ENCODE measurements at regions not wholly inside any gene's neighbourhood (a gene's known extent, or its start where the extent isn't known, plus 50 kb on each side); places are given as distances from the start of the nearest gene placed in this dataset.

- Histone ChIP-seq H3K36me3 (no peaks in the 10 kb centered on the region), H3K4me1 (peaks cover 0 to 10% (median 5%) of the 10 kb centered on the region in 12 donors), H3K4me3 (no peak overlapping the region), H3K9me3 (no peaks in the 10 kb centered on the region), H3K27ac (no peak overlapping the region), H3K27me3 (peaks cover 0 to 4% (median 0%) of the 10 kb centered on the region in 9 donors)
- no peak for DNase-seq
- 35 to 45% (median 39%) methylated on average over 3 to 6 of the region's 6 CpGs for WGBS, 4 donors
- ATAC-seq, result no peak
- TF ChIP-seq POLR2A (IDR thresholded peaks at IDR 0.05), result no peak
- TF ChIP-seq CTCF (IDR thresholded peaks at IDR 0.05), result no peak
- intact Hi-C loops (cut with DNase I), result loop anchor here in 1 of 10 donors (10.0 kb wide), 1 partner anchor 54 kb away; the partner anchor contains the start of gene DGKG
Observed at GRCh38 chr3:186418671-186419145, 56.7 kb upstream of the DGKG start.

DNA sequence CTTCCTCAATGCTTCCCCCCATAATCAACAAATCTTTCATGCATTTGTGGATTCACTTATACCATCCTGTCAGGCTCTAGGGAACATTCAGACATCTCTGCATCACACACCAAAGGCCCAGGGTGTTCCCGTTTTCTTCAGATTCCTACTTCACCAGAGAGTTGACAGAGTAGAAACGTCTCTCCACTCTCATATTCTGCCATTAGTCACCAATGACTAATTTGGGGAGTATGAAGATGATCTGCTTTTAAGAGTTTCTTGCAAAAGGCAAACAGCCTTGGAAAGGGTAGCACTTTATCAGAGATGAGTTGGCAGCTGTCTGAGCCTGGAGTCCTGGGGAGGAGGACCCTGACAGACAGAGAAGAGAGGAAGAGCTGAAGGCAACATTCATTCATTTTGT lies 55.8 kb upstream of the DGKG start:
- TF ChIP-seq CTCF (IDR thresholded peaks at IDR 0.05) (no peak), POLR2A (IDR thresholded peaks at IDR 0.05) (no peak)
- Histone ChIP-seq H3K4me1 (peaks cover 0 to 19% (median 10%) of the 10 kb centered on the region in 12 donors), H3K4me3 (no peak overlapping the region), H3K27ac (no peak overlapping the region), H3K36me3 (no peaks in the 10 kb centered on the region), H3K27me3 (peaks cover 0 to 4% (median 0%) of the 10 kb centered on the region in 9 donors), H3K9me3 (no peaks in the 10 kb centered on the region)
- WGBS, 4 donors, result 49 to 66% (median 62%) methylated on average over 2 of the region's 2 CpGs
- DNase-seq (no peak), ATAC-seq (no peak)
- intact Hi-C loops (cut with DNase I), result loop anchor here in 1 of 10 donors (10.0 kb wide), 1 partner anchor 53 kb away; the partner anchor contains the start of gene DGKG

DNA sequence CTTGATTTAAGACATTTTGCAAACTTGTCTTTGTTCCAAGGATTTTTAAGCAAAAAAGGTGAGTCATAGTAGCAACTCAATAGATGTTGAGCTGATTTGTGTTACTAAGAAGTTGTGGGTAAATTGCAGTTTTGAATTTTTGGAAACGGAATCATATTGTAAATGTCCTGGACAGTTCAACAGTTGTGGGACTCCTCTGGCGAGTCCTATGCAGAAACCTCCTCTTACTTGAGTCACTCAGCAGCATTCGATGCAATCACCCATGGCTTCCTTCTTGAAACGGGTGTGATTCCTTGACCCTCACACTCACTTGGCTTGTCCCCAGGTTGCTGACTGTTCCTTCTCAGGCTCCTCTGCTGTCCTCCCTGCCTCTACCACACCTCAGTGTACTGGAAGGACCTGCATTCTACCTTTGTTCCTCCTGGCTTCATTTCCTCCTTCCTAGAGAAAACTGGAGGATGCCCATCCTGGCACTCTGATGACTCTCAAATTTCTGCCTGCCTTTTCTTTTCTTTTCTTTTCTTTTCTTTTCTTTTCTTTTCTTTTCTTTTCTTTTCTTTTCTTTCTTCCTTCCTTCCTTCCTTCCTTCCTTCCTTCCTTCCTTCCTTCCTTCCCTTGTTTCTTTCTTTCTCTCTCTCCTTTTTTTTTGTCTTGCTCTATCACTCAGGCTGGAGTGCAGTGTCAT lies 52.8 kb upstream of the DGKG start:
- WGBS, 4 donors, result 58 to 72% (median 61%) methylated on average over 4 of the region's 4 CpGs
- H3K9me3 ChIP-seq, result no peaks in the 10 kb centered on the region
- H3K4me1 ChIP-seq, result peaks cover 0 to 19% (median 10%) of the 10 kb centered on the region in 12 donors
- no peaks in the 10 kb centered on the region for H3K27me3 ChIP-seq
- TF ChIP-seq CTCF (IDR thresholded peaks at IDR 0.05), result no peak
- ATAC-seq (no peak), DNase-seq (no peak)
- no peak overlapping the region for H3K4me3 ChIP-seq
- intact Hi-C loops (cut with DNase I), result loop anchor here in 1 of 10 donors (10.0 kb wide), 1 partner anchor 50 kb away; the partner anchor contains the start of gene DGKG
- no peaks in the 10 kb centered on the region for H3K36me3 ChIP-seq
- H3K27ac ChIP-seq, result peak overlapping the region in 5 of 12 donors; percentile 66 to 83 (median 81)

DNA sequence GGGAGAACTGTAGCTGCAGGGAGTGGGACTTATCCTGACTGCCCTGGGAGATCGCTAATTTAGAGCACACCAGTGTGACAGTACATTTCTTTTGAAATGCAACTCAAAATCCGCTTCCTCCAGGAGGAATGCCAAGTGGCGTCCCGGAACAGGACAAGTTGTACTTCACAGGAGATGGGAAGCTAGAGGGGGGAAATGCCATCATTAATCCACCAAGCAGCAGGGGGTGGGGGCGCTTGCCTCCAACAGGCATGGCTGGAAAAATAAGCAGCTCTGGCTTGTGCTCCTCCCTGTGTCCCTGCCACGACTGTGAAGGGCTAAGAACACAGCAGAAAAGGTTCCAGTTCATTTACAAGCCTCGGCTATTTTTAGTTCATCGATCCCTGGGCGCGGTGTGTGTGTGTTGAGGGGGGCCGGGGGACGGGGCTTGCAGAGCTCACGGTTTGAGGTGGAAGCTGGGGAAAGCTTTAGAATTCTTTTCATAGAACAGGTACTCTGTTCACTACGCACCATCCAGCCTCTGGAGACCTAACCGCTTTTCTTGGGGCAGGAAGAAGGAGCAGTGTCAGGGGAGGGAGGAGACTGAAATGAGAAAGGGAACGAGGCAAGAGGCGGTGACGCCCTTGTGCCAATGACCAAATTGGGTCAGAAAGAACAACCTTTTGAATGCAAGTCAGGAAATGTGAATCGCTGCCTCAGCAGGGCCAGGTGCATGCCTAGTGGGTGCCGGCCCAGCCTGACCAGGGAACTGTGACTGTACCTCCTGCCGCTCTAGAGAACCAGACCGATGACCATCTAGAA lies 51.8 kb upstream of the DGKG start:
- DNase-seq (peak in 3 of 5 donors; percentile 29 to 64 (median 62)), ATAC-seq (peak; percentile 71 to 86 (median 82))
- H3K4me1 ChIP-seq, result peaks cover 0 to 19% (median 10%) of the 10 kb centered on the region in 12 donors
- peak overlapping the region; percentile 60 to 83 (median 76) for H3K27ac ChIP-seq
- peak overlapping the region; percentile 1 to 48 (median 41) for H3K4me3 ChIP-seq
- intact Hi-C loops (cut with DNase I), result loop anchor here in 2 of 10 donors (2.0 to 10.0 kb wide), 2 partner anchors 49 to 53 kb away; partner anchors contain the start of gene DGKG (in 1 of the 2)
- TF ChIP-seq CTCF (IDR thresholded peaks at IDR 0.05) (no peak), POLR2A (IDR thresholded peaks at IDR 0.05) (no peak)
- no peaks in the 10 kb centered on the region for H3K27me3 ChIP-seq
- WGBS, 4 donors, result 7 to 10% (median 9%) methylated on average over 21 to 22 of the region's 22 CpGs
- no peaks in the 10 kb centered on the region for H3K36me3 ChIP-seq
- no peaks in the 10 kb centered on the region for H3K9me3 ChIP-seq

Measured in heart left ventricle (tissue), 16 donors.